ENCODE measurements at regions not wholly inside any gene's neighbourhood (a gene's known extent, or its start where the extent isn't known, plus 50 kb on each side); places are given as distances from the start of the nearest gene placed in this dataset.

GRCh38 chr17:77510133-77510796 lies 369.5 kb downstream of the SEC14L1 start (continued):
- 0 out of 2 replicates have a peak, but pooled peaks have one; percentile 20 for TF ChIP-seq HNRNPL (IDR thresholded peaks at IDR 0.05; ENCODE audit: low read depth, low read length)
- TF ChIP-seq ZNF598 (CRISPR knock-in tag; IDR thresholded peaks at IDR 0.05; ENCODE audit: borderline replicate concordance) = no peak
- TF ChIP-seq ZBTB49 (CRISPR knock-in tag; IDR thresholded peaks at IDR 0.05; ENCODE audit: borderline replicate concordance) = no peak
- no peak for TF ChIP-seq NFYB (CRISPR knock-in tag; IDR thresholded peaks at IDR 0.05)
- TF ChIP-seq TBP (CRISPR knock-in tag; IDR thresholded peaks at IDR 0.05) = no peak
- TF ChIP-seq ZZZ3 (CRISPR knock-in tag; IDR thresholded peaks at IDR 0.05; ENCODE audit: borderline replicate concordance) = no peak
- 0 out of 2 replicates have a peak, but pooled peaks have one; percentile 13 for TF ChIP-seq KDM4B (CRISPR knock-in tag; IDR thresholded peaks at IDR 0.05)
- TF ChIP-seq SAP130 (CRISPR knock-in tag; IDR thresholded peaks at IDR 0.05; ENCODE audit: low read depth) = peak; percentile 14; the same call in 1 of the 2 replicates
- TF ChIP-seq ZGPAT (CRISPR knock-in tag; IDR thresholded peaks at IDR 0.05) = no peak
- TF ChIP-seq LRRFIP1 (CRISPR knock-in tag; conservative IDR thresholded peaks at IDR 0.05) = no peak
- TF ChIP-seq PCBP2 (optimal IDR thresholded peaks at IDR 0.05; ENCODE audit: low read depth, low read length, poor library complexity, severe bottlenecking) = no peak
- TF ChIP-seq RARG (CRISPR knock-in tag; IDR thresholded peaks at IDR 0.05; ENCODE audit: low read depth) = no peak
- TF ChIP-seq ZNF317 (CRISPR knock-in tag; IDR thresholded peaks at IDR 0.05) = no peak
- no peak for TF ChIP-seq TEAD3 (CRISPR knock-in tag; optimal IDR thresholded peaks at IDR 0.05; ENCODE audit: borderline replicate concordance)
- no peak for TF ChIP-seq ZNF101 (CRISPR knock-in tag; IDR thresholded peaks at IDR 0.05; ENCODE audit: borderline replicate concordance, low read depth)
- TF ChIP-seq ZNF766 (CRISPR knock-in tag; IDR thresholded peaks at IDR 0.05; ENCODE audit: borderline replicate concordance) = no peak
- no peak for TF ChIP-seq PRDM15 (CRISPR knock-in tag; IDR thresholded peaks at IDR 0.05)
- TF ChIP-seq MED1 (CRISPR knock-in tag; IDR thresholded peaks at IDR 0.05) = peak; percentile 30; the same call in 1 of the 2 replicates

Measured in HepG2 (cell line).